ENCODE measurements at regions not wholly inside any gene's neighbourhood (a gene's known extent, or its start where the extent isn't known, plus 50 kb on each side); places are given as distances from the start of the nearest gene placed in this dataset.
"Not testable (repeated sequence)": the region's sequence is repeated elsewhere in the genome, so short reads cannot be mapped to it uniquely, and the experiment has no call there.

DNA sequence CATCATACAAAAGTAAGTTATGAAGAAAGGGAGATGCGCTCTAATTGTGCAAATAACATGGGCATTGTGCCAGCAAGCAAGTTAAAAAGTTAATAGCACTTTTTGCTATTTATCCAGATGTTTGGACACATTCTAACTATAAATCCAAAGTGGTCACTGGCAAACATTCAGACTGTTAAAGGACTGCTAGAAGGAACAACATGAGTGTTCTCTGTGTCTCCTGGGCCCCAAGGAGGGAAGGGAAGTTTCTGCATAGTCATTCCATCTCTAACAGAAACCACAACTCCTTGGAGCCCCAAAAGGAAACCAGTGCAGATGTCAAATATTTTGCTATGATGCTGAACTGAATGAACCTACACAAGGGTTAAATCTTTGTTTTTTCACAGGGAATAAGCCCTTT lies 213.3 kb upstream of the HNRNPA3 start:
- DNase-seq, result peak; percentile 57 to 73 (median 62)

DNA sequence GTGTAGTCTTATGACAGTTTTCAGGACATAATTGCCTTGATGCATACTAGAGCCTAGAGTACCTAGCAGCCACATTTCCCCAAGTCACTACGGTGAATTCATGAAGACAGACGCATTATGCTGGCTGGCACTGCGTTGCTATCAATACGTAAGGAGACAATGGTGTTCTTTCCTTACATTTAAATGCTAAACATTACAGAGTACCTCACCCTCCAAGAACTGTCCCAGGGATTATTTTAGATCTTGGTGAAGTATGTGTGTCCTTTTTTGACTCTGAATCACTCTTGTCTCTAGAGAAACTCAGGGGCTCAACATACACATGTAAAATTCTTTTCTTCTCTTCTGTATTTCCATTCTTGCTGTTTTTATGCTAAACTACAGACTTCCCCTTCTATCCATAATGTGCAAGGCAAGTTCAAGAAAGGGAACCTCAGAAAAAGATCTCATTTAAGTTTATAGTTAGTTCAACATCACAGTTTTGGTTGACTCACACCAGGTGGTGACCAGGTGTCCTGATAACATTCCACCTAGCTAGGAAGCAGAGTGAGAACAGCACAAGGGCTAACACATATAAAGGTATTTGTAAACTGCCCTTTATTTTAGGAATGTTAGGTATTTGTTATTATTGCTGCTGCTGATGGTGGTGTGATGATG lies 212.4 kb upstream of the HNRNPA3 start:
- DNase-seq, result peak in 1 of 3 donors; percentile 12

DNA sequence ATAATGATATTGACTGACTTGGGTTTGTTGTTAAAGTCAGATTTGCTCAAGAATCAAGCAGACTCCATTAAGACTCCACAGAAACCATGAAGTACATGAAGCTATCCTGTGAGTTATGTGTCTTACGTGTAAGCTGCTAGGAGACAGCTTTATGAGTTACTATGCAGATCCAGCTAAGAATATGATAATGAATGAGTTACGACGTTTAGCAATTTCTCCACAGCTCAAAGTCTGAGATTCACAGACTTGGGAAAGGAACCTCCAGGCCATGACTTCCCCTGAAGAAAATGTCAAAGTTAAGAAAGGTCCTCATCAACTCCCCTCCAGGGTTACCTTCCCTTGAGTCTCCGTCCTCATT lies 211.9 kb upstream of the HNRNPA3 start:
- no peak for DNase-seq

DNA sequence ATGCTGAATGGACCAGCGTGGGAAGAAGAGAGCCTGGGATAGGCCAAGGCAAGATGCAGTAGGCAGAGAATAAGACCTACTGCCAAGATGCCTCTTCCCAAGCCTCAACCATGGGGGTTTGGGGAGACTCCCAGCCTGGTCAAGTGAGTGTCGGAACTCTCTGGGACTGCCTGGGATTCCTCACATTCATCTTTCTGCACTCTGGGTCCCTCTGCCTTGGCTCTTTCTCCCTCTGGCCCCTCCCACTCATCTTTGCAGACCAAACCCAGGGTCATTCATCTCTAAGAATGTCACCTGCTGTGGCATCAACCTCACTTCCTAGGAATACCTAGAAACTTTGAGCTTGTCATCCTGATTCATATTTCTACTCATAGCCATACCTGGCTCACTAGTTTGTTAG lies 211.3 kb upstream of the HNRNPA3 start:
- DNase-seq, result no peak

DNA sequence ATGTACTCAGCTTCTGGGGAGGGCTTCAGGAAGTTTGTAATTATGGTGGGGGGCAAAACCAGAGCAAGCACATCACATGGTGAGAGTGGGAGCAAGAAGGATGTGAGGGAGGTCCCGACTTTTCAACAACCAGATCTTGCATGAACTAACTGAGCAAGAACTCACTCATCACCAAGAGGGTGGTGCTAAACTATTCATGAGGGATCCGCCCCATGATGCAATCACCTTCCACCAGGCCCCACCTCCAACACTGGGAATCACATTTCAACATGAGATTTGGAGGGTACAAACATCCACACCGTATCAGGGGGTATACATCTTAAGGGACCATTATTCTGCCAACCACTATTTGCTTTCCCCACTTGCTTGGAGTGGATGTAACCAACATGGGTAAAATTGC lies 209.6 kb upstream of the HNRNPA3 start:
- no peak for DNase-seq

DNA sequence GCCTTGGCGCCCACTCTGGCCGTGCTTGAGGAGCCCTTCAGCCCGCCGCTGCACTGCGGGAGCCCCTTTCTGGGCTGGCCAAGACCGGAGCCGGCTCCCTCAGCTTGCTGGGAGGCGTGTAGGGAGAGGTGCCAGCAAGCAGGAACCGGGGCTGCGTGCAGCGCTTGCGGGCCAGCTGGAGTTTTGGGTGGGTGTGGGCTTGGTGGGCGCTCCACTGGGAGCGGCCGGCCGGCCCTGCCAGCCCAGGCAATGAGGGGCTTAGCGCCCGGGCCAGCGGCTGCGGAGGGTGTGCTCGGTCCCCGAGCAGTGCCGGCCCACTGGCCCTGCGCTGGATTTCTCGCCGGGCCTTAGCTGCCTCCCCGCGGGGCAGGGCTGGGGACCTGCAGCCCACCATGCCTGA lies 204.9 kb upstream of the HNRNPA3 start:
- not testable (repeated sequence) for DNase-seq

DNA sequence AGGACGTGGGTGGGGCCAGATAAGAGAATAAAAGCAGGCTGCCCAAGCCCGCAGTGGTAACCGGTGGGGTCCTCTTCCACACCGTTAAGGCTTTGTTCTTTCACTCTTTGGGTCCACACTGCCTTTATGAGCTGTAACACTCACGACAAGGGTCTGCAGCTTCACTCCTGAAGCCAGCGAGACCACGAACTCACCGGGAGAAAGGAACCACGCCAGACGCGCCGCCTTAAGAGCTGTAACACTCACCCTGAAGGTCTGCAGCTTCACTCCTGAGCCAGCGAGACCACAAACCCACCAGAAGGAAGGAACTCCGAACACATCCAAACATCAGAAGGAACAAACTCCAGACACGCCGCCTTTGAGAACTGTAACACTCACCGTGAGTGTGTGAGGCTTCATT lies 203.9 kb upstream of the HNRNPA3 start:
- DNase-seq, result not testable (repeated sequence)

DNA sequence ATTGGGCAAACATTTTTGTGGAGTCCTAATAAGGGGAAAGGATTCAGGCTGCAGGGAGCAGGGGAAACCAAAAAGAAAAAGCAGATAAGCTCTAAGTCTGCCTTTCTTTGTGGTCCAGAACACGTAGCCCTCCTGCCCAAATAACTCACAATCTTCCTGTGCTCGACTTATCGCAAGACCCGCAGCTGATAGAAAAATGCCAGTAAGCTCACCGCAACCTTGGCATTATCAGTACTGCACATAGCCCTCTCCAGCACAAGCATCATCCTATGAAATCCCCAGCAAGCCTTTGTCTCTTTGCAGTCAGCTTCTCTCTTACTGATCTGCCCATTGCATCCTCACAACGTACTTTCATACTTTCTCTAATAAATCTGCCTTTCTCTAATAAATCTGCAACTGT lies 202.4 kb upstream of the HNRNPA3 start:
- no peak for DNase-seq

DNA sequence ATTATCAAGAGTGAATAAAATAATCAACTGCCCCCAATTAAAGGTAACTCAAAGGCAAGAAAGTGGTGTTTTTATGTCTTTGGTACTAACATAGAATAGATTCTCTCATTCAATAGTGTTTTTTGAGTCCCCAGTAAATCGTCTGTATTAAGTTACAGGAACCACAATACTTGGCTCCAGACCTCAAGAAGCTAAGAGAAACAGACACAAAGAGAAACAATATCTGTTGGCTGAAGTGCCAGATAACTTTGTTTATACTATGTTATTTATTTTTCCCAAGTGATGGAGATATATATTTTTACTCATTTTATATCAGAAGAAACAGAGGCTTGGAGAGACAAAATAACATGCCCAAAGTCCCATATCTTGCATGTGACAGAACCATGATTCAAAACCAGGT lies 201.7 kb upstream of the HNRNPA3 start:
- DNase-seq, result no peak

DNA sequence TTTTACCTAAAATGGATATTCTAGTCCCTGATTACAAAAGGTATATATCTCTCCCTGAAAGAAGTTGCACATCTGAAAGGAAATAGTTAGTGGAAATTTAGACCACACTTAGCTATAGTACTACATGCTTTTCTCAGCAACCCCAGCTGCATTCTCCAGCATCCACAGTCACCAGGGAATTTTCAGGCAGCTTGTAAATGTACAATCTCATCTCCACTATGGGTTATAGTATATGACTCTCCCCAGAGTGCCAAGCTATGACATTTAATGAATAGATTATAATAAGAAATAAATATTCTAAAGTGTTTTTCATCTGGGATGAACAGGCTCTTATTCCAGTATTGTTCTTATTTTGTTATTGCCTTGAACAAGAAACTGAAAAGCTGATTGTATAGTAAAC lies 197.6 kb upstream of the HNRNPA3 start:
- no peak for DNase-seq

DNA sequence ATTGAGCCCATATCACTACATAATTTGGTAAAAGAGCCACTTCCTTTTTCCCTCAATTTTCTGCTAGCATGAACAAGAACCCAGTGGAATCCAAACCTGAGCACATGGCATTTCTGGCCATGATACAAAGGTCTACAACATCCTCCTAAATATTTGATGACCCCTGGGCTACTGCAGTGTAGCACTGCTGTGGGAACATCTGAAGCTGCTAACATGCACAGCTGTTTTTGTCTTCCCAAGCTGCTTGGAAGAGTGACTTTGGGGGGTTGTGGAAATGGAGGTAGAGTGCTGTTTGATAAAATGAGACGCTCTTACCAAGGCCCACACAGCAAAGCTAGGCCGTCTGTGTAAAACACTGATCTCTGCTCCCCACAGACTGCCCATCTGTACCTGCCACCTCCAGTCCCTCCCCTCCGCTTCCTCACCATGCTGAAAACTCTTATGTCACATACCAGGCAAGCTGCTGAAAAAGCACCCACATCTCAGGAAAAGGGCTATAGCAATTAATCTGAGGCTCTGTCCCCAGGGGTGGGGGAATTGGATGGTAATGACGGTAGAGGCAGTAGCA lies 197.2 kb upstream of the HNRNPA3 start:
- no peak for DNase-seq

DNA sequence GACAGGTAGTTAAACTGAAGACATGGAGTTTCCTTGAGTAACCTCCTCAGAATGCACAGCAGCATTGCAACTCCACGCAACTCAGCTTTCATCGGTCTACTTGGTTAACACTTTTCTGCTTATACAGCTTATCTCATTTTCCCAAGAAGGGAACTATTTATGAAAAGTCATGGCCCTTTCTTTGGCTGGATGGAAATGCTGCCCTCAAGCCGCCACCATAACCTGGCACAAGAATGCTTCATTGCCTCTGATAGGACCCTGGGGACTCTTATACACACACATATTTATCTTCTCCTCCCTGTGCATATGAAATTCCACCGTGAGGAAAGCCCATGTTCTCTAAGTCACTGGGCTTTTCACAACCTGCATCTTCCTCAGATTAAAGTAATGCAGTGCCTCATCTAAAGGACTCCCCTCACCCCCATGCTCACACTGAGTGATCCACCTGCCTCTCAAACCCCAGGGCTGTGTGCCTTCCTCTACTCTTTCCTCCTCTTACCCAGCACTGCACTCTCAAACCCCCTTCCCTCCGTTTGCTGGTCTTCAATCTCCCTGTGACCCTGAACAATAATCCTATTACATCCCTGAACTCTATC lies 192.0 kb upstream of the HNRNPA3 start:
- no peak for DNase-seq

DNA sequence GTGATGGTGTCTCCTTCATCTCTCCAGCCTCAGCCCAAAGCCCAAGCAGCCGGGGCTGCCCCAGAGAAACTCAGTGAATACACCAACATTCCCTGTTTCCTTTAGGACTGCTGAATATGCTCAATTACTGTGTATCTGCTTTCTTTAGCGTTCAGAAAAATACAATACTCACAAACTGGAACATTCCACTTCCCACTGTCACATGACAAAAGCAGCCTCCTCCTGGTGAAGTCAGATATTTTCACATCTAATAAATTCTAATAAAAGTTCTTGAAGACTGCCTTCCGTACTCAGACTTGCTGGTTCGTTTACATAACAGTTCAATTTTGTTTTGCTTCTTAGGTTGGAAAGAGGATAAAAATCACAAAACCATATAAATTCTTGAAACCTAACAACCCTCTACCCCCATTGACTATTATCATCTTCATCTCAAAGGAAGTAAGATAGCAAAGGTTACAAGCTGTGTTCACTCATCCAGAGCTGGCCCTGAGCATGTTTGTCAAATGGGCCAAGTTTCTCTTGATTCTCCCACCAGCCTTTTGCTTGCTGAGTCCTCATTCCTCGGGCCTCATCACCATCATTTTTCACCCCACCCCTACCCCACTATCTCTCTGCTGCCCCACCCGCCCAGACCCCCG lies 190.8 kb upstream of the HNRNPA3 start:
- DNase-seq, result no peak

DNA sequence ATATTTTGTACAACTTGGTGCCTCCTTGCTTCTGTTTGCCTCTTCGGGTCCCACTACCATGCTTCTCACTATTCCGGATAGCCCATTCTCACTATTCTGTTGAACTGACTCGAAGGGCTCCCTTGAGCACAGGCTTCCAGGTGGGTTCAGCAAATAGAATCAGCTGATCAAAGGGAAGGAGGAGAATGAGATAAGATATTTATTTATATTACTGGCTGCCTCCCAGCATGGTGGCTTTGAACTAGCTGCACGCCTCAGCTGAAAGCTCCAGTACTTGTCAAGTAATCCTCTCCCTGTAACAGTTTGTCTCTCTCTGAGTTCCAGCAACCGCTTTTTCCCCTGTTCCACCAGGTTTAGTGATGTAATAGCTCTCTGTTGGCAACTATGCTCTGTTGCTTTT lies 187.8 kb upstream of the HNRNPA3 start:
- no peak for DNase-seq

DNA sequence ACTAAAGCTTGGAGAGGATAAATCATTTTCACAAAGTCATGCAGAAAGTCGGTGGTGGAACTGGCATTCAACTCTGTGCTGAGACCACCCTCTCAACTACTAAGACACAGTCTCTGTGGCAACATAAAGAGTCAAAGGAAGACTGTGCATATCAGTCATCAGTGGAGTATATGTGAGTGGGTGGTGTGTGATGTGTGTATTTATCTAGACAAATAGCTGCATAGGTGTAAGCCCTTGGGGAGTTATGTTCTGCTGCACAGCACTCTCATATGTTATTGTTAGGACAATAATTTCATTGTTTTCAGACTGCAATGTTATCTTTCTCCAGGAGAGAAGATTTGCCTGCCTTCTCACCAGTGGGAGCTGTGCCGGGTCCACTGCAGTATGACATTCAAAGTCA lies 186.3 kb upstream of the HNRNPA3 start:
- no peak for DNase-seq

DNA sequence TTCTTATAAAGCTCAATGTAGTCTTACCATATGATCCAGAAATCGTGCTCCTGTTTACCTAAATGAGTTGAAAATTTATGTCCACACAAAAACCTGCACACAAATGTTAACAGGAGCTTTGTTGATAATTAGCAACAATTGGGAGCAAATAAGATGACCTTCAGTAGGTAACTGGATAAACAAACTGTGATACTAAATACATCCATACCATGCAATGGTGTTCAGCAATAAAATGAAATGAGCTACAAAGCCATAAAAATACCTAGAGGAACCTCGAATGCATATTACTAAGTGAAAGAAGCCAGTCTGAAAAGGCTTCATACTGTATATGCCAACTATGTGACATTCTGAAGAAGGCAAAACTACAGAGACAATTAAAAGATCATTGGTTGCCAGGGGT lies 185.6 kb upstream of the HNRNPA3 start:
- no peak for DNase-seq

DNA sequence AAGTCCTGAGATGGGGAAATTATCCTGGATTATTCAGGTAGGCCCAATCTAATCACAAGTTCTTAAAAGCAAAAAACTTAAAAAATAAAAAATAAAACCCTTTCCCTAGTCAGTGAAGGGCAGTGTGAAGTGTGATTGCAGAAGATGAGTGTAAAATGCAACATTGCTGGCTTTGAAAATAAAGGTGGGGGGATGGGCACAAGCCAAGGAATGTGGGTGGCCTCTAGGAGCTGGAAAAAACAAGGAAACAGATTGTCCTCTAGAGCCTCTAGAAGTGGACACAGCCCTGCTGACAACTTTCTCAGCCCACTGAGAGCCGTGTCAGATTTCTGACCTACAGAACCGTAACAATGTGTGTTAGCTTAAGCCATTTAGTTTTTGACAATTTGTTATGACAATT lies 184.3 kb upstream of the HNRNPA3 start:
- DNase-seq, result no peak

DNA sequence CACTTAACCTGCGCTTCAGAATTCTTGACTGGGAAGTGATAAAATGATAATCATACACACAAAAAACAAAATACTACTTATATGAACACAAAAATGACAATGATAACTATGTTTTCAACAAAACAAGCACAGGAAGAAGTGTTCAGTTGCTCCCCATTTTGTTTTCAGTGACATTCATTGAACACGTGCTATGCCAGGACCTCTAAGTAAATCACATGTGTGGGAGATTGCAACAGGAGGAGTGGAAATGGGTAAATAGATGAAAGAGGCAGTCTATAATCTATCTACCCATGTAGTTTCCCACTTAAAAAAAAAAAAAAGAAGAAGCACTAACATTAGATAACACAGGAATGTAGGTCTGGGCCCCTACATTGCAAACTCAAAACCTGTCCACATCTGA lies 183.5 kb upstream of the HNRNPA3 start:
- DNase-seq, result no peak

DNA sequence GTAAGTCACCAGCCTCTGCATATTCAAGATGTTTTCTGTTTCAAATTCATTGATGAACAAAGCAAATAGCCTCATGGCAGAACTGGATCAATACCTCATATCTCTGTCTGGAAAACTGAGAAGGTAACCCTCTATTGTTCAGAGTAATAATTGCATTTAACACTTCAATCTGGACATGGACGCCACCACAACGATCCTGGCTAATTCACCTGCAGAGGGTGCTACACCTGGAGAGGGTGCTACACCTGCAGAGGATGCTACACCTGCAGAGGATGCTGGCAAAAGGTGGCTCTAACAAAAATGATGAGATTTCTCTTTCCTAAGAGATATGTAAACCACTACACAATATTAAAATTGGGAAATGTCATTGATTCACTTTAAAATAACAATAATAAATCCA lies 183.1 kb upstream of the HNRNPA3 start:
- DNase-seq, result no peak

DNA sequence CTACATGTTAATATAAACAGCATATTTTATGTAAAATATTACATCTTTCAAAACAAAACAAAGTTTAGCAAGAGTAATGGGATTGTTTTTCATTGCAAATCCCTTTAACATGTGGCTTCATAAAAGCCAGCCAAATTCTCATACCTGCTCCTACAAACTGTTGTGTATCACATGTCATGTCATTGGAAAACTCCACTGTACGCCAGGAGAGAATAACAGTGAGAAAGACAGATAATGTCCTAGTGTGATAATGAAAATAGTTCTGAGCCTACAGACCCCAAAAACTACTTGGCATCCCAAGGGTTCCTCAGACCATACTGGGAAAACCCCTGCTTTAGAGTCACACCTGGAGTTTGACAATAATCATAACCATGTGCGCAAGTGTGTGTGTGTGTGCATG lies 182.7 kb upstream of the HNRNPA3 start:
- no peak for DNase-seq

DNA sequence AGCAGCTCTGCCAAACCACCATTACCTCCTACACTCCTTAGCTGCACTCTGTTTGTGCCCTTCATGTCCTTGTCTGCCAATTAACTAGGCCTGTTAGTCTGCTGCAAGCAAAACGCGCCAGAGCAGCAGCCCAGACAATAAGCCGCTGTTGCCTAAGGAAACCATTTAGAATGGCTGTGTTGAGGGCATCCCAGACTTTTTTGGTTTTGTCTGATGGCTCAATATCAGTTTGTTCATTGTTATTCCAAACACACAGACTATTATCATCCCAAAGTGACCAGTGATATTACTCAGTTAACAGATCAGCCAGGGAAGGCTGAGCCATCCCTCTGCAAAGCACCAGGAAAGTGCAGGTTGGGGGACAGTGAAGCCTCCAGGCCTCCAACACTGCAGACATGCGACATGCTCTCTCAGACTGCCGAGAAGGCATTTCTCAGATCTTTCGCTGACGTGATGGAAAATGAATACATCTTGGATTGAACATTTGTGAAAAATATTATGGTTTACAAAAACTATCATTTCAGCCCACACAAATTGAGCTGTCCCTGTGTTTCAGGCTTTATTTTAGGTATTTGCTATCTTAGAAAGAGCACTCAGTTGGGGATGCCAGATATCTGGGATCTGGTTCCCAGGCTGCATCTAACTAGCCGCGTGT lies 182.0 kb upstream of the HNRNPA3 start:
- DNase-seq, result no peak

DNA sequence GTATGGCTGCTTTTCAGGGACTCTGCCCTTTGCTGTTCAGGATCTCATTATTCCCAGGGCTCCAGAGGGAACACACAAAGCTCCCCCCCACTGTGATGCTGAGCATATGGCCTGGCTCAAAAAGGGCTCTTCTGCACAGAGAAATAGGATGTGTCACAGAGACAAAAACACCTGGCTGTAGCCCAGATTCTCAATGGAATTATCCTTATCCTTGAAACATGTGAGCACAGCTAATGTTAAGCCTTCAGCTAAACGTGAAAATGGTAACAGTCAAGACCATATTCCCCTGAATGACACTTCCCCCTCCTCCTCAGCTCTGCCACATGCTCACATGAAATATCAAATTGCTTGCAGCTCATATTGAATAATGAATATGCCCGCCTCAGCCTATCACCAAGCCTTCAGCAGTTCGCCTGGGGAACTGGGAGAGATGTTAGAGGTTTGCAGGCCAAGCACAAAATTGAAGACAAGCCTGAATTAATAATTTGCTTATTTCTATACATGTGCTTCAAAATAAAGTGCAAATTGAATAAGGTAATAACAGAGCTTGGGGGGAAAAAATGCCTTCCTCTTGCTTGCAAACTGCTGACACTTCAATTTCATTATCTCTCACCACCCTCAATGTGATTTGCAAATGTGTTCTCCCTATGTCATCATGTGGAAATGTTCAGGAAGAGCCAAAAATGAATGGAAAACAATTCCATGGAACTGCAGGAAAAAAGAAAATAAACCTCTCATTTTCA lies 181.0 kb upstream of the HNRNPA3 start:
- DNase-seq, result no peak

DNA sequence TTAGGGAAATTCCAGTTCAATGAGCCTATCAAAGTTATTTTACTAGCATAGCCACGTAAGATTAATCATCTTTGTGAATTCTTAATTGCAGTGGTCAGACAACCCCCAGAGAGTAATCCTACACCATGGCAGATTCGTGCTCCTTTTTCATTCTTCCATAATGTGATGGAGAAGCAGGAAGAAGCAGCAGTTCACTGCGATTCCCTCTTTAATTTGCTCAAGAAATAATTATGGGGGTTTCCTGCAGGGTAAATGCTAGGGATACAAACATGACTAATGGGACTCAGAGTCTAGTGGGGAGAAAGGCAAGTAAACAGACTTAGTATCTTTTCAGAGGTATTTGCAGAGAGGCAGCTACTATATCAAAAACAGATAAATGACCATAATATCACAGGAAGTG lies 175.8 kb upstream of the HNRNPA3 start:
- DNase-seq, result no peak

All from suppressor macrophage treated with lipopolysaccharide for 1 hour (primary cell).